Amniotic stem cell (primary cell): ENCODE measurements at regions not wholly inside any gene's neighbourhood (a gene's known extent, or its start where the extent isn't known, plus 50 kb on each side); places are given as distances from the start of the nearest gene placed in this dataset.

Source experiments
- DNase-seq: peaks from one replicate; lab custom pipeline; 2025; lab: John Stamatoyannopoulos, UW

DNA sequence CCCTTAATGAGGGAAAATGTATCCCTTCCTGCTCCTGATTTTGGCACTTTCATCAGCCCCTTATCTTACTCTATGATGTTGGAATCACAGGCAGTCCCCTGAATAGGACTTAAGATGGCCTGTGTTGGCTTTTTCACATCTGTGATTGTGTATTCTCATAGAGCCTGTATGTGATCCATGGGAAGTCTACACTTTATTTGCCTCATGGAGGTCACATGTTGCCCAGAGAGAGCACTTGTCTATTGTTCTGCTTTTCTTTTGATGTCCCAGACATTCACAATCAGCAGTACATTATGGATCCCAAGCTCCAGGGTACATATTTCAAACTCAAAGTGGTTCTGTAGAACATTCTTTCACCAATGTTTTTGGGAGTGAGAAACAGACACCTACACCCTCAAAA, 885.2 kb upstream of the ADGRL2 start:
- DNase-seq: no peak

DNA sequence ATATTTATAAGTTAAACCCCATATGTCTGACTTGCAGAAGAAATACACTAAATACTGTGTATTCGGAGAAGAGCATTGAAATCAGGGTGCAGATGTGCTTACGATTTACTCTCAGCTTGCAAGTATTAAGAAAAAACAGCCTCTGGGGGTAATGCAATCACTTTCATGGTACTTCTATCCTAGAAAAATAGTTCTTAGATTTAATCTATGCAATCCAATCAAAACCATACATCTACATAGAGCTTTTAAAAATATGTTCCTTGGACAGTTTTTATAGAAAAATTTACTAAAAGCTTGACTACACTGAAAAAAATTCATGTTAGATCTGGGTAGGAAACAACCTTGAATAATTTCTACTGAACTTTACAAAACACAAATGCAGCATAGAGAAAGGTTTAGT, 890.3 kb upstream of the ADGRL2 start:
- no peak for DNase-seq

DNA sequence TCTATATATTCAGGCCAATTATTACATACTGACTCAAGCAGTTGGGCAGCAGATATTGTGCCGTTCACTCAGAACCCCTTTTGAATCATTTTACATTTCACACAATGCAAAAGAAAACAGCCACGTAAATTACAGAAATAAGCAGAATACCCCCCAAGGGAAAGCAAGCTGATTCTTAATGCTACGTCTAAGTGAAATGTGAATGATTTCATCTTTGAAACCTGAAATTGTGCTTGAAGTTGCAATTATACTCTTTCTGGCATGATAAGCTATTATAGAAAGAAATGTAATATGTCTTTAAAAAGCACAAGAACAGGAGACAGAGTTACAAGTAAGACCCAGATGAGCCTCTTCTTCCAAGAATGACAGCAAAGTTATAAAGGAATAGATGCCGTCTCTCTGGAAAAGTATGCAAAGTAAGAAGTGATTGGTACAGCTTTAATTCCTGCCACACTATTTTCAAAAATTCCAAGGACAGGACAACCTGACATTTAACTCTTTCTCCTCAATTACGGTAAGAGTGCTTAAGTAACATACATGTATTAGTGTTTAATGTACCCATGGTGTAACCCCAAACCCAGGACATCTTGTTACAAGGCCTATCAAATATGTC, 891.5 kb upstream of the ADGRL2 start:
- DNase-seq: no peak

DNA sequence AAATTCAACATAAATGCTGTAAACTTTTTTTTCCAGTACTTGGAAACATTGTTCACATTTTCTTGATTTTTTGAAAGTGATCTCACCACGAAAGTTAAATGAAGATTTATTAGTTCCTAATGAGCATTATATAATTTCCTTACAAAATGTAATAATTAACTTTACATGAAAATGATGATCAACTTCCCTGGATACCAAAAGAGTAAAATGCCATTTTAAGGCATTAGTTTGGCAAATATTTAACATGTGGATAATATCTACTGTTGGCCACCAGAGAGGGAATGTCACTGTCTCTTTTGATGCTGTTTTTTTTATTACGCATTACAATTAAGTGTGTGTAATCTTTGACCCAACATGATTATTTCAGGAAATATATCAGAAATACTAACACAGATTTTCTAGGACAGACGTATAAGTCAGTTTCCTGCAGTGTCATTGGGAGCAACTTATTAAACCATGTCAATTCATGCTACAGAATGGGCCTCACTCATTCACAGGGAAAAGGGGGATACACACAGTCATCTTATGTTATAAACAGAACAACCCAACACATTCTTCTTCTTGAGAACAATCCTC, 903.9 kb upstream of the ADGRL2 start:
- DNase-seq: no peak

DNA sequence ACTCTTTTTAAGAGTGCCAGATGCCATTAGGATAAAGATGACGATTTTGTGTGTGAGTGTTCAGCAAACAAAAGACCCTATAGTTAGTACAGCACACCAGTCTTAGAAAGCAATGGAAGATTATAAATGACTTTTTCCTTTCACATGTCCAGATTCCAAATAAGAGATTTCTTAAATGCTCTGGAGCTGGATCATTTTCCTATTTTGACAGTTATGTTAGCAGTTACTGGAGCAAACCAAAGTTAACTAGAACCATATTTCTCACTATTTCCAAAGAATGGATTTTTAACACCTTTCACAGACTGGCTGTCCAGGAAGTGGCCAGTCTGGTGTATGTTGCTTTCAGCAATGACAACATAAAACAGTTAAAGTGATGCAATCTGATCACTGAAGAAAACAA, 905.8 kb upstream of the ADGRL2 start:
- DNase-seq: no peak

DNA sequence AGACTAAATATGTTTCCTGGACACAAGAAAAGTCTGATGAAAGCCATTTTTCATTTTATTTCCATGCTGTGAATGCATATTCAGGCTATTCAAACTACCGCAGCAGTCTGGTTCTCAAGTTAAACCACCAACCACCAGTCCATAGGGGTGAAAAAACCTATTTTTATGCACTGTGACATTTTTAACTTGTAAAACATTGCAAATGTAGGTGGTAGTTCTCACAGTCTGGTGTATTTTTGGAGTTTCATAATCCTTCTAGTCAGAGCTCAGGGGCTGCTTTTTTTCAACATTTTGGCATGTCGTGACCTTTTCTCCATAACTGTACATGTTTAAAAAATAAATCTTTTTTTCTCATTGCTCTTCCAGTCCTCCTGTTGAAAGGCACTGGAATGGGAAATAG, 907.6 kb upstream of the ADGRL2 start:
- no peak for DNase-seq

DNA sequence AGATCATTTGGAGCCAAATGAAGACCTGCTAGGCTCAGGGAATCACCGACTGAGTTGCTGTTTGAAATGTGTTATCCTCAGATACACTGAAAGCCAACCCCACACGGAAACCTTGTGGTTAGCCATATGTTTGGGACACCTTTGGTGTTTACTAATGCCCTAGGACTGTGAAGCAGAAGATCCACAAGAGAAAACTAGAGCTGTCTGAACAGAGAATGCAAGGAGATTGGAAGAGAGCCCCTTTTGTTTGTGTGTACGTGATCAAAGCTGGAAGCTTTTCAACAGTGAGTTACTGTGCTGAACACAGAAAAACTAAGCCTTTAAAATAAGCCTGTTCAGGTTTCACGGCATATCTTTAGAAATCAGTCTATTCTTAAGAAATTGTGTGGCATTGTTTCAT, 908.2 kb upstream of the ADGRL2 start:
- no peak for DNase-seq

DNA sequence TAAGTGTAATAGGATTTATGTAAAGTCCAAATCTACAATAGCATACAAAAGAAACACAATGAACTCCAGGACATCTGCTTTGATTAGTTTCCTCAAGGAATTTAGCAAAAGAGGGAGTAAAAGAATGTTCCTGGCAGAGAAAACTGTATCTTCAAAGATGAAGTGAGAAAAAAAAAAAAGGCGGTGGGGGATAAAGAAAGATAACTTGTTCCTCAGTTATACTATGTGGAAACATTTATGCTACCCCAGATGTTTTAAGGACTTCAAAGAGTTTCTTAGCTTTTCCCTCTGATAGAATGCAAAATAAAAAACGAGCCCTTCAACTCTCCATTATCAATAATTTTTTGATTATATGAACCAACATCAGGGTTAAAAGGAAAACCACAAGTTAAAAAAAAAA, 908.9 kb upstream of the ADGRL2 start:
- no peak for DNase-seq

DNA sequence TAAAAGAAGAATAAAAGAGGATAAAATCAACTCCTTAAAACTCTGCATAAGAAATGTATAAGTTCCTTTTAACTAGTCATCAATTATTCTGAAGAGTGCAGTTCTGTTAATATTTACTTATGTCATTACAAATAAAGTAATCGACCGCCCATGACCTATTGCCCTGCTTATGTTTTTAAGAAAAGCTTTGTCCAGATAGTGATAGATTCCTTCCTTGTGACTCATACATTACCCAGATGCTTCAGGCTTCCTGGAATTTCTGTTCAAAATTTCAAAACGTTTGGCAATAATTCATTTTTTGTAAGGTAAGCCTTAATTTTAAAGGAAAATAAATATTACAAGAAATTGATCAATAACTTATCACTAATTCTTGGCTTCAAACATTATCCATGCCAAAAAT, 918.2 kb upstream of the ADGRL2 start:
- DNase-seq: no peak

DNA sequence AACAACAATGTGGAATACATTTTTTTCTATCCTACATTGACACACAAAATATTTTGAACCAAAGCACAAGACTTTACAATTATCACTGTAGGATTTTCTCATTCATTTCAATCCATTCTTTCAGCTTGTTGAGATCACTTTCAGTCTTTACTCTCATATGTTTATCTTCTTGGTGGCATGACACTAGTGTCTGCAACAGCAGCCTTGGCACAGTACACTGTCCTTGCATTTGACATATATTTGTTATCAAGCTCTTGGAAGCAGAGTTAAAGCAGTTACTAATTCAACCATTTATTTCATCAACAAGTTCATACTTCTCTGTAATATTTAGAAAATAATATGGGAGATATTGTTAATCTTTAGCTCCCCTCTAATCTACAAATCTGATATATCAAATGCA, 922.4 kb upstream of the ADGRL2 start:
- no peak for DNase-seq

DNA sequence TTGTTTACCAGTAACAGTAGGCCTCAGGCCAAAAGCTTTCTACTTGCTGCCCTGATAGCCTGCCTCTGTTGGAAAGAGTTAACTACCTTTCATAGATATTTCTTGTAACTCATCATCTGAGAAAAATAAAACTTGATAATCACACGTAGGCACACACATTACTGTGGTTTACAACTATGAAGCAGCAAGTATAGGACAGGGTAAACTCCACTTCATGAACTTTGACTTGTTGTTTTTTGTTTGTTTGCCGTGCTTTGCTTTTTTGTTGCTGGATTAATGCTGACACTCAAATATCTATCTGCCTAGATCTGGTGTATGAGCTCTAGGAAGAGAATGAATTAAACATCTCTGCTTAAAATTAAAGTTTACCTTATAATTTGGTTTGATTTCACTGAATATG, 924.7 kb upstream of the ADGRL2 start:
- no peak for DNase-seq

DNA sequence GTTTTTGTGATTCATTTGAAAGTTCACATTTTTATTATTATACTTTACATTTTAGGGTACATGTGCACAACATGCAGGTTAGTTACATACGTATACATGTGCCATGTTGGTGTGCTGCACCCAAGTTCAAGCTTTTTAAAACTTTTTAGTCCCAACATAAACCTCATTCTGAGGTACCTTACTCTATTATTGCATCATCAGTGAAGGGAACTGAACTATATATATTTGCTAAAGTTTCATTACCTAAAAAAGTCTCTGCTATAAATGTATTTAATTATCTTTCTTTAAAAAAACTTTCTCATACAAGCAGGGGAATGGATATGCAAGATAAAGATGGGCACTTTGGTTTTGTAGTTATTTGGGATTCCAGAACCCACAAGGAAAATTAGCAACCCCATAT, 931.4 kb upstream of the ADGRL2 start:
- no peak for DNase-seq

DNA sequence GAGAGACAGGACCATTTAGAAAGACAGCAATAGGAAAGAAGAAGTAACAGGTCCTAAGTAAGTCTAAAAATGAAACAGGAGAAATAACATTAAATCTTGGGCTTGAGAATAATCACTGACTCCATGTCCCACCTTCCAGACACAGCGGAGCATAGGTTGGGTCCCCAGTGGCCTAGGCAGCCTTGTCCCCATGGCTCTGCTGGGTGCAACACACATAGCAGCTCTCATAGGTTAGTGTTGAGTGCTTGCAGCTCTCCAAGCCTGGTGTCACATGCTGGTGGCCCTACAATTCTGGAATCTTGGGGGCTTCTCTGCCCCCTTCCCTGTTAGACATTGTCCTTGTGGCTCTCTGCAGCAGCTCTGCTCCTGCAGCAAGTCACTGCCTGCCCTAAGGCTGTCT, 952.8 kb upstream of the ADGRL2 start:
- no peak for DNase-seq

DNA sequence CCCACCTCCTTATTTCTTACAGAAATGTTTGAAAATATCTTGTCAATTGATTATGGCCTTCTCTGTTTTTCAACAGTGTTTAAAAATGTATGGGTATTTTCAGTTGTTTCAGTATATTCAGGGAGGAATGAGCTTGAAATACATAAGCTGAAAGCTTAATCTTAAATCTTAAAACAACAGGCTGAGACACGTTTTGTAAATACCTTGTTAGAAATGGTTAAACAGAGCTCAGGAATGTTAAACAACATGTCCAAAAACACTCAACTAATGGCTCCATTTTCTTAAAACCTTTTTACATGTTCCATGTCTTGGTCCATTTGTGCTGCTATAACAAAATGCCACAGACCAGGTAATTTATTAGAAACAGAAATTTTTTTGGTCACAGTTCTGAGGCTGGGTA, 953.8 kb upstream of the ADGRL2 start:
- DNase-seq: no peak

DNA sequence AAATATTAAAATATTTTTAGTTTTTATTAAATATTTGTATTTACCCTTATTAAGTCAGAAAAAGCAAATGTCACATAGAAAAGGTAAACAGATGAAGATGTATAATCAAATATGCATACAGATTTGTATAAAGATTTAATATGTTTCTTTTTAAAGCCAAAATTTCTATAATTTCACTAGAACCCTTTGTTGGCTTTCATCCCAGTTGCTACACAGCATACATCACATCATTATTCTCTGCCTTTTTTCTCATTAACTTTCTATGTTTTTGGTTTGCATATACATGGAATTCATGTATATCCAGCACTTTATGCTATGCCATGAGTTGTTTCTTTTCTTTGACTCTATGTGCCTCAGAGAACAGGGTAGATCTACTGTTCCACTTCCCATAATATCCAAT, 957.9 kb upstream of the ADGRL2 start:
- no peak for DNase-seq

DNA sequence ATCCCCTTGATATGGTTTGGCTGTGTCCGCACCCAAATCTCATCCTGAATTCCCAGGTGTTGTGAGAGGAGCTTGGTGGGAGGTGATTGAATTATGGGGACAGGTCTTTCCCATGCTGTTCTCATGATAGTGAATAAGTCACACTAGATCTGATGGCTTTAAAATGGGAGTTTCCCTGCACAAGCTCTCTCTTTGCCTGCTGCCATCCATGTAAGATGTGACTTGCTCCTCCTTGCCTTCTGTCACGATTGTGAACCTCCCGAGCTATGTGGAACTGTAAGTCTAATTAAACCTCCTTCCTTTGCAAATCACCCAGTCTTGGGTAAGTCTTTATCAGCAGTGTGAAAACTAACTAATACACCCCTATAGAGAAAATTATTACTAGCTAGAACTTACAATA, 959.5 kb upstream of the ADGRL2 start:
- no peak for DNase-seq

DNA sequence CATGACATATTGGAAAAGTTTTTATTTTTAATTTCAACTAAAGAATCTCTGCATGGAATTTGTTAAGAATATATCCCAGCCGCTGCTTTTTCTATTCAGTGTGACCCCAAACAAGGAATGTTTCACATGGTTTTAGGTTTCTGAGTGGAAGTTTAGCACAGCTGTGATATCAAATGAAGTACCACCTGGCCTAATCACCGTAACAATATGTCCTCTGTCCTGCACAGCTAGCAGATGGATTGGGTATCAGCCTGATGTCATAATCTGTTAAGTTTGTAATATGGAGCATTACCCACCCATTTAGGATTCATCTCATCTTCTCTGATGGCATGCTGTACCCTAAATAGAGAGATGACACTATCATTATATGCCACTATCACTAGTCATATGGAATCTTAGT, 963.7 kb upstream of the ADGRL2 start:
- DNase-seq: no peak

DNA sequence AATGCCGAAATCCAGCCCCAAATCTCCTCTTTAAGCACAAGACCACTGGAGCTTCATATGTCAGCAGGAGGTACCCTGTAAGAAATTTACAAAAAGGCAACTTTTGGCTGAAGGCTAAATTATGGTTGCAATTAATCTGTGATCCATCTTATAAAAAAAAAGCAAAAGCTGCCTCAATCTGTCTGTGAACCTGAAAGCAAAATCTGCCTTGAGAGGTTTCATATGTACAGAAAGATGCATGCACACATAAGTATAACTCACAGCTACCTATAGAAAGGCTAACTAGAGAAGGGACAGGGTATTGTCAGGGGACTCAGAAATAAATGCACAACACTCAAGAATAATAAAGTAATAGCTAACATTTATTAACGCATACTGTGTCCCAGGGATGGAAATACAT, 964.2 kb upstream of the ADGRL2 start:
- DNase-seq: no peak

DNA sequence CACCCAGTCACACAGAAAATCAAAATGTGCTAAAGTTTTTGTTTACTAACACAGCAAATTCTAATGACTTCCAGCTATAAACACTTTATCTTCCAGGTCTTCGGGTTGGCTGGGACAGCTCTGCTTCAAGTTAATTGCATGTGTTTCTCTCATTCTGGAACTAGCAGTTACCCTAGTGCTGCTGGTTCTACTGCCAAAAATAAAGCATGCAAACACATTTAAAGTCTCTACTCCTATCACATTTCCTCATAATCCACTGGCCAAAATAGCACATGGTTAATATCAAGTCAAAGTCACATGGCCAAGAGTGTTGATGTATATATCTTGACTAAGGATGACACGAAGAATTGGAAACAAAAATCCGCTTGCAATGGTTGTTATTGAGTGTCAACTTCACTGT, 973.1 kb upstream of the ADGRL2 start:
- no peak for DNase-seq

DNA sequence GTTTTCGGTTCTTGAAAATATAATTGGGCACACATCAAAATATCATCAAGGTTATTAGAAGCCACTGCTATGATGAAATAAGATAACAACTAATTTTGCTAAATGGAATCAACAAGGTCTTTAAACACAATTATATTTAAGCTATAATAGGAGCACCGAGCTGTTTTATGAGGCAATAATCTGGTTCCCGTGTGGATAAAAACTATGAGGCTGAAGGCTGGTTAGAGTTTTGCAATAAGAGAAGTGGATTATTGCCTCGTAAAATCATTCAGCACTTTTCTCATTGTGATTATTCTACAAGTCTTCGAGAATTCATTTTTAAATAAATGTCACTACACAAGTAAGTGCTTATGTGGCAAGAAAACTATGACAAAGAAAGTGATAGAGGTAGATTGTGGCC, 975.7 kb upstream of the ADGRL2 start:
- DNase-seq: no peak

DNA sequence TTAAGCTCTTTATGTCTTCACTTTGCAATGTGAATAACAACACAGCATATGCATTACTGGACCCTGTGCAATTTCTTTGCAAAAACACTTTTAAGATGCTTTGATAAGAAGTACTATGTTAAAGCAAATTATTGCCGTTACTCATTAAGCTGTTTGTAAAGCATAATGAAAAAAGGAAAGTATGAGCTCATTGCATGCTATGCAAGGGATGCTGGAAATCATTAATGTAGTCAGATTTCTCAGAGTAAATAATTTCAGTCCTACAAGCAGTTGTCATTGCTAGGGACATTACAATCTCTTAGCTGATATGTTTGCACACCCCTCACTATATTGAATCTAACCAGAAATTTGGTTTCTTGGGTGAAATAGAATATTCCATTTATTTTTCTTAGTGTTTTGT, 982.5 kb upstream of the ADGRL2 start:
- DNase-seq: no peak

DNA sequence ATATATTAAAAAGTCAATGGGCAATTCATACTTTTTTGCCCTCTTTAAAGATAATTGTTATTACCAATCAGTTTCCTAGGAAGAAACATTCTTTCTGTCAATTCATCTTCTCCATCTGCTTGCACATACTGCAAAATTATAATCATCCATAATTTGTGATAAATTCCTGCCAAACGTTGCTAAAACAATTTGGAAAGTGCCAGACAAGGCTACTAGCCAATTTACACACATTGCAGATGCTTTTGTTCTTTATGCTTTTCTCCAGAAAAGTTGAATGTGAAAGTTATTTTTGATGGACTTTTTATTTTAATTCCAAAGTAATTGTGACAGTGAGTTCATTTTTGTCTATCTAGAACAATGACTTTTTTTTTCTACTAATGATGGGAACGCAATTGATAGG, 992.8 kb upstream of the ADGRL2 start:
- DNase-seq: no peak

DNA sequence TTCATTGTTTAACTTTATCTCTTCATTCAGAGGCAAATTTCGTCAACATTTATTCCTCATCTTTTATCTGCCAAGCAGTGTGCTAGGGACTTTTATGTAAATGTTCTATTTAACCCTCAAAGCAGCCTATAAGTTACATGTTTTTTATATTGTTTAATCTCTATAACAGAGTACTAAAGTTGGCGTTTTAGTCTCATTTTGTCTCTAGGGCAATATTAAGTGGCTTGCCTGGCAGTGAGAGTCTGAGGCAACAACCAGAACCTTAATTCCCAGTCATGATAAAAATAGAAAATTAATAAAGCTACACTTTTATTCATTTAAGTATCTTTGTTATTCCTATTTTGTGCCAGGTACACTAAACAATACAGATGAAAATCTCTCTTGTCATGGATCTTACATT, 994.3 kb upstream of the ADGRL2 start:
- DNase-seq: no peak

DNA sequence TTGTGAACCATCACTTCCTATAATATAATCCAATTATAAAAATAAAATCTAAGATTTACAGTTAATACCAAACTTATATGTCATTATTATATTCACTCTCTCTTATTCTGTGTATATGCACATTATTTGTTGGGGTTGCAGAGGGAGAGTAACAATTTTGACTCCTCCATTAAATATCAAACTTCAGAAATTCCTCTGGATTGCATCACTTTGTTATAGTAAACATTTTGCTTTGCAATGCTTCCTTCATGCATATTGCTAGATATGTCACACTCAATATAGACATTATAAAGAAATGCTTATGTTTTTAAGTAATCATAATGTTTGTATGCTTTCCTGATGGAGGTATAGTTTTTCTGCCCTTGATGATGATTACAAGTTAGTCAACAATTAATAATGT, 999.0 kb upstream of the ADGRL2 start:
- DNase-seq: no peak

DNA sequence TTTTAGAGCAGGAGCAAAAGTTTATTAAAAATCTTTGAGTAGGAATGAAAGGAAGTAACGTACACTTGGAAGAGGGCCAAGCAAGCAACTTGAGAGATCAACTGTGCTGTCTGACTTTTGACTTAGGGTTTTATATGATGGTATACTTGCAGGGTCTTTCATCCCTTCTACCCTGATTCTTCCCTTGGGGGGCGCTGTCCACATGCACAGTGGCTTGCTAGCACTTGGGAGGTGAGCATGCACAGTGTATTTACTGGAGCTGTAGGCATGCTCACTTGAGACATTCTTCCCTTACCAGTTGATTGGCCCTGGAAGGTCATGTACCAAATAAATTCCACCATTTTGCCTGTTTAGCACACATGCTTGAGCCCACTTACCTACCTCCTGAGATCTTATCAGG, 1001.3 kb upstream of the ADGRL2 start:
- DNase-seq: no peak
